ENCODE measurements at regions not wholly inside any gene's neighbourhood (a gene's known extent, or its start where the extent isn't known, plus 50 kb on each side); places are given as distances from the start of the nearest gene placed in this dataset.

GRCh38 chr12:4116251-4117111, 157.1 kb upstream of the CCND2 start:
- H3K9me2 ChIP-seq (replicated peaks; ENCODE audit: control insufficient read depth, low read length) = no peaks in the 10 kb centered on the region
- H3K9me3 ChIP-seq (ENCODE audit: control insufficient read depth, insufficient read depth, low read length) = no peaks in the 10 kb centered on the region
- 0 out of 2 replicates have a peak, but pooled peaks cover 9% of the 10 kb centered on the region for H4K20me1 ChIP-seq (ENCODE audit: control insufficient read depth, insufficient read depth, low read depth, low read length)
- H3F3A ChIP-seq (ENCODE audit: control insufficient read depth, insufficient read depth) = no peaks in the 10 kb centered on the region
- no peak overlapping the region for H3K4me3 ChIP-seq (ENCODE audit: low read length)
- peaks cover 62% of the 10 kb centered on the region for H3K27me3 ChIP-seq (ENCODE audit: control insufficient read depth, low read length)
- H3K4me1 ChIP-seq (ENCODE audit: control insufficient read depth, low read length) = peaks cover 15% of the 10 kb centered on the region
- no peak for TF ChIP-seq EZH2phosphoT487 (IDR thresholded peaks at IDR 0.05; ENCODE audit: borderline replicate concordance, low read length)
- TF ChIP-seq CTCF (IDR thresholded peaks at IDR 0.05; ENCODE audit: low read depth, low read length, poor library complexity, severe bottlenecking) = no peak
- no peak overlapping the region for H3K27ac ChIP-seq (ENCODE audit: low read depth, low read length)
- no peaks in the 10 kb centered on the region for H3K79me2 ChIP-seq (ENCODE audit: control insufficient read depth, low read length)
- H3K4me2 ChIP-seq (ENCODE audit: low read length) = no peak overlapping the region
- no peaks in the 10 kb centered on the region for H3K36me3 ChIP-seq (ENCODE audit: control insufficient read depth, low read length)

DNA sequence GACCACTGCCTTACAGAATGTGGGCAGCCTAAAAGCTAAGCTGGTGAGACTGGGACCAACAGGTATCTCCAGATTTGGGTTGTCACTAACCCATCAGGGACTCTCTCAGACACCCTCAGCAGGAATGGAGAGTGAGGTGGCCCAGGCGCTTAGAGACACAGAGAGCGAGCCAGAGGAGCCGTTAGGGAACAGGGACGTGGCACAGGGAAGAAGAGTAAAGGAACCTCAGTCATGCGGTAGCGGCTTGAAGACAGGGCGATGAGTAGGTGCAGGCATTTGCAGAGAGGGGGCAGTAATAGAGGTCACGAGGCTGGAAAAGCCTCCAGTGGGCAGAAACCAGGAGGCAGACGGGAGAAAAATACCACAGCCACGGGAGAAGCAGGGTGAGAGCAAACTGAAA, 158.0 kb upstream of the CCND2 start:
- Histone ChIP-seq H4K20me1 (ENCODE audit: control insufficient read depth, insufficient read depth, low read depth, low read length) (0 out of 2 replicates have a peak, but pooled peaks cover 9% of the 10 kb centered on the region), H3K9me3 (ENCODE audit: control insufficient read depth, insufficient read depth, low read length) (no peaks in the 10 kb centered on the region), H3F3A (ENCODE audit: control insufficient read depth, insufficient read depth) (no peaks in the 10 kb centered on the region), H3K9me2 (replicated peaks; ENCODE audit: control insufficient read depth, low read length) (no peaks in the 10 kb centered on the region), H3K4me2 (ENCODE audit: low read length) (no peak overlapping the region), H3K4me1 (ENCODE audit: control insufficient read depth, low read length) (peaks cover 15% of the 10 kb centered on the region), H3K4me3 (ENCODE audit: low read length) (no peak overlapping the region), H3K79me2 (ENCODE audit: control insufficient read depth, low read length) (no peaks in the 10 kb centered on the region), H3K36me3 (ENCODE audit: control insufficient read depth, low read length) (no peaks in the 10 kb centered on the region), H3K27me3 (ENCODE audit: control insufficient read depth, low read length) (peaks cover 57% of the 10 kb centered on the region), H3K27ac (ENCODE audit: low read depth, low read length) (no peak overlapping the region)
- TF ChIP-seq EZH2phosphoT487 (IDR thresholded peaks at IDR 0.05; ENCODE audit: borderline replicate concordance, low read length) (no peak), CTCF (IDR thresholded peaks at IDR 0.05; ENCODE audit: low read depth, low read length, poor library complexity, severe bottlenecking) (no peak)

DNA sequence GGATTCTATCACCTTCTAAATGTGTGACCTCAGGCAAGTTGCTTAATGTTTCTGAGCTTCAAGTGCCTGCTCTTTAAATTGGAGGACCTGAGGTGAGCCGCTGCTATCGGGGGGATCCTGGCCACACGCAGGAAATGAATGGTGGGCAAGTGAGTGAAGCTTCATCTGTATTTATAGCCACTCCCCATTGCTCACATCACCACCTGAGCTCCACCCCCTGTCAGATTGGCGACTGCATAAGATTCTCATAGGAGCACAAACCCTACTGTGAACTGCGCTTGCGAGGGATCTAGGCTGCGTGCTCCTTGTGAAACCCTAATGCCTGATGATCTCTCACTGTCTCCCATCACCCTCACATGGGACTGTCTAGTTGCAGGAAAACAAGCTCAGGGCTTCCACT, 158.6 kb upstream of the CCND2 start:
- no peaks in the 10 kb centered on the region for H3K9me2 ChIP-seq (replicated peaks; ENCODE audit: control insufficient read depth, low read length)
- peaks cover 52% of the 10 kb centered on the region for H3K27me3 ChIP-seq (ENCODE audit: control insufficient read depth, low read length)
- no peaks in the 10 kb centered on the region for H3F3A ChIP-seq (ENCODE audit: control insufficient read depth, insufficient read depth)
- no peak overlapping the region for H3K4me3 ChIP-seq (ENCODE audit: low read length)
- no peak overlapping the region for H3K4me2 ChIP-seq (ENCODE audit: low read length)
- no peaks in the 10 kb centered on the region for H3K9me3 ChIP-seq (ENCODE audit: control insufficient read depth, insufficient read depth, low read length)
- TF ChIP-seq CTCF (IDR thresholded peaks at IDR 0.05; ENCODE audit: low read depth, low read length, poor library complexity, severe bottlenecking) = no peak
- no peak for TF ChIP-seq EZH2phosphoT487 (IDR thresholded peaks at IDR 0.05; ENCODE audit: borderline replicate concordance, low read length)
- H3K36me3 ChIP-seq (ENCODE audit: control insufficient read depth, low read length) = no peaks in the 10 kb centered on the region
- H3K79me2 ChIP-seq (ENCODE audit: control insufficient read depth, low read length) = no peaks in the 10 kb centered on the region
- H3K4me1 ChIP-seq (ENCODE audit: control insufficient read depth, low read length) = peaks cover 15% of the 10 kb centered on the region
- 0 out of 2 replicates have a peak, but pooled peaks cover 9% of the 10 kb centered on the region for H4K20me1 ChIP-seq (ENCODE audit: control insufficient read depth, insufficient read depth, low read depth, low read length)
- H3K27ac ChIP-seq (ENCODE audit: low read depth, low read length) = no peak overlapping the region

Data from DOHH2 (cell line).